ENCODE measurements at regions not wholly inside any gene's neighbourhood (a gene's known extent, or its start where the extent isn't known, plus 50 kb on each side); places are given as distances from the start of the nearest gene placed in this dataset.

DNA sequence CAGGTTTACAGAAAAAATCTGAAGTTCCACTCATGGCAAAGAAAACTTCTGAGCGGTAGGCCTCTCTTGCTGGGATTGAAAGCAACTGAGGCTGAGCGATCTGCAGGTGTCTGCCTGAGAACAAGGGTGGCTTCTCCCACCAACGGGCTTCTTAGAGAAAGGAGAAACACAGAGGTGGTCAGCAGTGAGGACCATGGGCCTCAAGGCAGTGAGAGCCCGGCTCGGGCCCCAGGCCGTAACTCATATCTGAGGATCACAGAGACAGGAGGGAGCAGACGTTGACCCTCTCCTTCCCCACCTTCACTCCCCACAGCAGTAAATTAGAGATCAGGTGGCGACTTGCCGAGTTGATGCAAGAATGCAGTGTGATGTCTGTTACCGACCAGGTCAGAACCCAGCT lies 50.9 kb upstream of the RTL6 start:
- TF ChIP-seq POLR2A (IDR thresholded peaks at IDR 0.05; ENCODE audit: low read depth, low read length): no peak
- TF ChIP-seq POLR2AphosphoS5 (IDR thresholded peaks at IDR 0.05; ENCODE audit: low read depth, low read length): no peak
- TF ChIP-seq TAF1 (IDR thresholded peaks at IDR 0.05; ENCODE audit: borderline replicate concordance, low read depth, low read length): no peak
